ENCODE measurements at regions not wholly inside any gene's neighbourhood (a gene's known extent, or its start where the extent isn't known, plus 50 kb on each side); places are given as distances from the start of the nearest gene placed in this dataset.

GRCh38 chr10:89093728-89094127, 103.1 kb downstream of the FAS start:
- DNase-seq, result no peak

- no peak for DNase-seq
Observed at GRCh38 chr10:89092981-89093380, 102.4 kb downstream of the FAS start.

GRCh38 chr10:89092439-89092838, 101.8 kb downstream of the FAS start:
- DNase-seq, result no peak

- no peak for DNase-seq
Observed at GRCh38 chr10:89091496-89091895, 100.9 kb downstream of the FAS start.

- DNase-seq, result no peak
Observed at GRCh38 chr10:89090756-89091445, 100.3 kb downstream of the FAS start.

- DNase-seq, result no peak
Observed at GRCh38 chr10:89086801-89087521, 96.4 kb downstream of the FAS start.

- DNase-seq, result no peak
Observed at GRCh38 chr10:89085153-89085552, 94.6 kb downstream of the FAS start.

- DNase-seq, result no peak
Observed at GRCh38 chr10:89082086-89082485, 91.5 kb downstream of the FAS start.

GRCh38 chr10:89080660-89081059, 90.1 kb downstream of the FAS start:
- no peak for DNase-seq

GRCh38 chr10:89079961-89080360, 89.4 kb downstream of the FAS start:
- DNase-seq, result no peak

- DNase-seq, result no peak
Observed at GRCh38 chr10:89078724-89079672, 88.4 kb downstream of the FAS start.

- DNase-seq, result no peak
Observed at GRCh38 chr10:89076120-89076519, 85.5 kb downstream of the FAS start.

- no peak for DNase-seq
Observed at GRCh38 chr10:89075631-89076030, 85.0 kb downstream of the FAS start.

- DNase-seq, result no peak
Observed at GRCh38 chr10:89074120-89074519, 83.5 kb downstream of the FAS start.

- DNase-seq, result no peak
Observed at GRCh38 chr10:89073719-89074118, 83.1 kb downstream of the FAS start.

GRCh38 chr10:89069589-89069988, 79.0 kb downstream of the FAS start:
- DNase-seq, result no peak
